ENCODE measurements at regions not wholly inside any gene's neighbourhood (a gene's known extent, or its start where the extent isn't known, plus 50 kb on each side); places are given as distances from the start of the nearest gene placed in this dataset.

- H3K27me3 ChIP-seq (replicated peaks; ENCODE audit: insufficient read depth): no peaks in the 10 kb centered on the region
- H3K9me3 ChIP-seq: no peaks in the 10 kb centered on the region
- no peaks in the 10 kb centered on the region for H3K4me1 ChIP-seq (replicated peaks)
- TF ChIP-seq CTCF (IDR thresholded peaks at IDR 0.05) (no peak), POLR2A (IDR thresholded peaks at IDR 0.05) (no peak), POLR2AphosphoS5 (IDR thresholded peaks at IDR 0.05) (no peak)
- no peak overlapping the region for H3K4me3 ChIP-seq
- intact Hi-C loops (cut with DNase I): no loop called here
- no peak overlapping the region for H3K27ac ChIP-seq
- H3K36me3 ChIP-seq: no peaks in the 10 kb centered on the region
- DNase-seq (ENCODE audit: low spot score): no peak
Observed at GRCh38 chr1:170481000-170481399, 51.0 kb upstream of the GORAB start.
